GM12878 (cell line): ENCODE measurements at regions not wholly inside any gene's neighbourhood (a gene's known extent, or its start where the extent isn't known, plus 50 kb on each side); places are given as distances from the start of the nearest gene placed in this dataset.

ENCODE experiments used
- CREB1 ChIP-seq: IDR thresholded peaks from 2 replicates; pipeline ENCODE4 v1.6.1; 2012; ENCODE audit warnings: low read depth, mild to moderate bottlenecking, inconsistent platforms
- CTCF ChIP-seq, 3 experiments: IDR thresholded peaks in 2 of 3; conservative IDR thresholded peaks in 1 of 3; 2 replicates each; pipeline ENCODE4 v1.5.1; 2011; ENCODE audit warnings: low read depth in 3 of 3, low read length in 3 of 3, mild to moderate bottlenecking in 3 of 3, control low read depth in 2 of 3, moderate library complexity in 2 of 3, inconsistent platforms in 1 of 3, mixed read lengths in 1 of 3; ENCODE audit not compliant: control insufficient read depth in 2 of 3, insufficient read depth in 1 of 3; ENCODE audit errors: extremely low read depth in 1 of 3
- EP300 ChIP-seq, 2 experiments: fragments of 150-350 bp in 1 of 2; IDR thresholded peaks; 2 replicates each; pipeline ENCODE4 v1.6.1; 2011 to 2012; ENCODE audit warnings: low read depth in 2 of 2, low read length in 2 of 2, borderline replicate concordance in 1 of 2, improper control_type of control experiment in 1 of 2, inconsistent platforms in 1 of 2; ENCODE audit not compliant: control insufficient read depth in 1 of 2
- POLR2A ChIP-seq: IDR thresholded peaks from 2 replicates; pipeline ENCODE4 v1.6.1; 2011; ENCODE audit warnings: low read depth, mild to moderate bottlenecking, low read length
- TAF1 ChIP-seq: IDR thresholded peaks from 2 replicates; pipeline ENCODE4 v1.6.1; 2011; ENCODE audit warnings: mild to moderate bottlenecking, low read depth, low read length, borderline replicate concordance
- ZNF274 ChIP-seq: IDR thresholded peaks from one replicate; pipeline ENCODE4 v1.8.0; 2011; ENCODE audit not compliant: insufficient read length, insufficient read depth

GRCh38 chr2:21779786-21780185 is 656.0 kb downstream of the TDRD15 start:
- no peak for TF ChIP-seq CTCF (IDR thresholded peaks at IDR 0.05 in 2 of 3, conservative IDR thresholded peaks at IDR 0.05 in 1 of 3; ENCODE audit: control insufficient read depth in 2 of 3, extremely low read depth in 1 of 3, insufficient read depth in 1 of 3, low read depth in 3 of 3, low read length in 3 of 3)
- TF ChIP-seq TAF1: no peak
- TF ChIP-seq ZNF274: no peak
- TF ChIP-seq CREB1: no peak
- no peak for TF ChIP-seq POLR2A
- no peak for TF ChIP-seq EP300 (IDR thresholded peaks at IDR 0.05; ENCODE audit: borderline replicate concordance in 1 of 2, control insufficient read depth in 1 of 2, low read depth in 2 of 2, low read length in 2 of 2)
